GM12878 (cell line): ENCODE measurements at regions not wholly inside any gene's neighbourhood (a gene's known extent, or its start where the extent isn't known, plus 50 kb on each side); places are given as distances from the start of the nearest gene placed in this dataset.

Experiments used
- ATAC-seq: fragments of 200-7000 bp; cut with Tn5 transposase; 3 replicates; pipeline ENCODE4 v1.9.1; 2020; ENCODE audit warnings: mild to moderate bottlenecking, moderate library complexity
- BruUV-seq: library from RNA; stranded (reverse); fragments of 400-500 nt; replicated peaks from 2 replicates; lab custom pipeline; 2021; lab: Mats Ljungman, UMichigan
- CTCF ChIA-PET: fragments of 300-600 bp; sonication (Branson Sonifier 250); formaldehyde crosslinking; extraction: SDS; loops from one replicate; lab custom pipeline; 2021; ENCODE audit warnings: inconsistent platforms; lab: Yijun Ruan, JAX
- POLR2A ChIA-PET: fragments of 350-600 bp; formaldehyde crosslinking; extraction: SDS; loops from one replicate; lab custom pipeline; 2021; ENCODE audit warnings: inconsistent platforms; lab: Charles Lee
- RAD21 ChIA-PET: fragments of 300-600 bp; sonication (Branson Sonifier 250); formaldehyde crosslinking; loops from one replicate; lab custom pipeline; 2023; ENCODE audit warnings: antibody characterized with exemption; ENCODE audit not compliant: unreplicated experiment; lab: Charles Lee
- SMC1A ChIA-PET: fragments of 300-600 bp; sonication (Branson Sonifier 250); formaldehyde crosslinking; loops from one replicate; lab custom pipeline; 2023; ENCODE audit not compliant: unreplicated experiment, uncharacterized antibody; lab: Charles Lee
- DNase-seq: peaks from one replicate; pipeline ENCODE4 v3.0.0-alpha.2; 2011; ENCODE audit warnings: low read depth, low spot score
- FAIRE-seq: peaks from 3 replicates; lab custom pipeline; 2011; peaks lifted over from hg19 to GRCh38; lab: Jason Lieb, UNC
- H2AFZ ChIP-seq: 2 replicates; pipeline ENCODE4 v1.6.0; 2011; ENCODE audit warnings: low read depth, low read length, control low read depth; ENCODE audit not compliant: control insufficient read depth
- H3K27ac ChIP-seq: 2 replicates; pipeline ENCODE4 v1.5.1; 2011; ENCODE audit warnings: control low read depth; ENCODE audit not compliant: control insufficient read depth, insufficient read depth
- H3K27me3 ChIP-seq, 2 experiments: replicated peaks in 1 of 2; 2 replicates each; pipeline versions ENCODE4 v1.6.0 to v1.6.1; 2011; ENCODE audit warnings: low read length in 1 of 2; ENCODE audit not compliant: control insufficient read depth in 2 of 2, insufficient read depth in 2 of 2
- H3K36me3 ChIP-seq, 2 experiments: 2 replicates each; pipeline ENCODE4 v1.5.1; 2011; ENCODE audit warnings: low read length in 1 of 2; ENCODE audit not compliant: control insufficient read depth in 2 of 2, insufficient read depth in 2 of 2
- H3K4me1 ChIP-seq: 2 replicates; pipeline ENCODE4 v1.6.1; 2011; ENCODE audit warnings: mild to moderate bottlenecking, low read length, moderate library complexity, mixed read lengths; ENCODE audit not compliant: control insufficient read depth, insufficient read depth
- H3K4me2 ChIP-seq: 2 replicates; pipeline ENCODE4 v1.6.0; 2011; ENCODE audit warnings: control low read depth; ENCODE audit not compliant: control insufficient read depth, insufficient read depth
- H3K4me3 ChIP-seq: fragments of 200-600 bp; sonication (generic); 2 replicates; pipeline ENCODE4 v1.5.1; 2016
- H3K79me2 ChIP-seq: 2 replicates; pipeline ENCODE4 v1.6.0; 2011; ENCODE audit warnings: low read length; ENCODE audit not compliant: control insufficient read depth, insufficient read depth
- H3K9ac ChIP-seq: 2 replicates; pipeline ENCODE4 v1.8.0; 2011; ENCODE audit warnings: low read length, control low read depth, mixed read lengths; ENCODE audit not compliant: control insufficient read depth, insufficient read depth
- H3K9me3 ChIP-seq: replicated peaks from 3 replicates; pipeline ENCODE4 v1.5.1; 2011; ENCODE audit warnings: mild to moderate bottlenecking, low read length; ENCODE audit not compliant: control insufficient read depth, insufficient read depth
- H4K20me1 ChIP-seq: 2 replicates; pipeline ENCODE4 v1.6.0; 2011; ENCODE audit not compliant: control insufficient read depth, insufficient read depth
- CEBPZ ChIP-seq: fragments of 150-350 bp; IDR thresholded peaks from 2 replicates; pipeline ENCODE4 v1.6.1; 2016; ENCODE audit warnings: low read depth, low read length
- HDAC2 ChIP-seq: fragments of 200-600 bp; sonication (generic); IDR thresholded peaks from 2 replicates; pipeline ENCODE4 v1.6.1; 2017
- JUNB ChIP-seq: IDR thresholded peaks from 2 replicates; pipeline ENCODE4 v1.6.1; 2016; ENCODE audit warnings: antibody characterized with exemption, mild to moderate bottlenecking
- SIX5 ChIP-seq: IDR thresholded peaks from 2 replicates; pipeline ENCODE4 v1.6.1; 2011; ENCODE audit warnings: mild to moderate bottlenecking, low read depth, low read length, moderate library complexity; ENCODE audit not compliant: severe bottlenecking
- SKIL ChIP-seq: fragments of 450-650 bp; IDR thresholded peaks from 2 replicates; pipeline ENCODE4 v1.6.1; 2017; ENCODE audit warnings: mild to moderate bottlenecking, low read depth, inconsistent platforms; ENCODE audit not compliant: poor library complexity, severe bottlenecking
- SREBF1 ChIP-seq: IDR thresholded peaks from 2 replicates; pipeline ENCODE4 v1.6.1; 2012; ENCODE audit warnings: mild to moderate bottlenecking, low read length
- ZBTB33 ChIP-seq: fragments of 450-650 bp; IDR thresholded peaks from 2 replicates; pipeline ENCODE4 v1.6.1; 2017; ENCODE audit warnings: mild to moderate bottlenecking
- WGBS: methylation state at CpG from one replicate; pipeline ENCODE4 v1.1.6; 2016; ENCODE audit warnings: low lambda C conversion rate; ENCODE audit not compliant: insufficient replicate concordance, insufficient coverage; ENCODE audit errors: missing lambda C conversion rate; 5-methylcytosine and 5-hydroxymethylcytosine counted together
- in situ Hi-C: fragments of 300-500 bp; cut with MboI; formaldehyde crosslinking; loops from 9 replicates; pipeline ENCODE4 v1.14.3; 2018; ENCODE audit warnings: mixed read lengths
- intact Hi-C: fragments of 100-400 bp; cut with micrococcal nuclease; formaldehyde crosslinking; loops from one replicate; pipeline ENCODE4 v1.14.2; 2022; ENCODE audit not compliant: unreplicated experiment

- ATAC-seq (no peak), DNase-seq (no peak), FAIRE-seq (no peak)
- Histone ChIP-seq H3K4me3 (no peak overlapping the region), H3K9ac (no peak overlapping the region), H2AFZ (no peak overlapping the region), H3K4me2 (no peak overlapping the region), H3K9me3 (no peaks in the 10 kb centered on the region; the same call in 2 of the 3 replicates), H3K4me1 (no peaks in the 10 kb centered on the region), H3K79me2 (no peaks in the 10 kb centered on the region), H4K20me1 (no peaks in the 10 kb centered on the region), H3K27ac (no peak overlapping the region), H3K27me3 (no peaks in the 10 kb centered on the region), H3K36me3 (no peaks in the 10 kb centered on the region)
- intact Hi-C loops, result no loop called here
- no TSS peak for BruUV-seq
- 0% methylated on average over 2 of the region's 2 CpGs for WGBS
- in situ Hi-C loops, result no loop called here
- ChIA-PET SMC1A (no interaction called here), POLR2A (no interaction called here), CTCF (no interaction called here), RAD21 (no interaction called here)
- no peak for TF ChIP-seq SREBF1
Observed at GRCh38 chr2:234243871-234244565, 193.5 kb downstream of the SPP2 start.

GRCh38 chr2:234242459-234242836 lies 191.9 kb downstream of the SPP2 start:
- no peaks in the 10 kb centered on the region for H3K9me3 ChIP-seq
- H3K9ac ChIP-seq, result no peak overlapping the region
- no peak overlapping the region for H3K4me2 ChIP-seq
- ChIA-PET CTCF (no interaction called here), POLR2A (no interaction called here), SMC1A (interaction anchor here (0.9 to 1.8 kb wide), 2 partner anchors 9 to 12 kb away, joined by 3 to 4 read pairs; no protein-coding TSS in a partner anchor), RAD21 (no interaction called here)
- in situ Hi-C loops (no loop called here), intact Hi-C loops (no loop called here)
- BruUV-seq, result no TSS peak
- no peaks in the 10 kb centered on the region for H3K79me2 ChIP-seq
- DNase-seq, result no peak
- no peaks in the 10 kb centered on the region for H3K4me1 ChIP-seq
- H2AFZ ChIP-seq, result no peak overlapping the region
- H3K27ac ChIP-seq, result no peak overlapping the region
- 25% methylated on average over 3 of the region's 3 CpGs for WGBS
- no peaks in the 10 kb centered on the region for H3K27me3 ChIP-seq
- ATAC-seq, result no peak
- no peak overlapping the region for H3K4me3 ChIP-seq
- no peaks in the 10 kb centered on the region for H4K20me1 ChIP-seq
- H3K36me3 ChIP-seq, result no peaks in the 10 kb centered on the region
- FAIRE-seq, result no peak
- no peak for TF ChIP-seq HDAC2
- TF ChIP-seq CEBPZ, result no peak
- no peak for TF ChIP-seq JUNB
- TF ChIP-seq SIX5, result no peak
- TF ChIP-seq SKIL, result no peak
- TF ChIP-seq ZBTB33, result no peak
